PC-9 (cell line): ENCODE measurements at regions not wholly inside any gene's neighbourhood (a gene's known extent, or its start where the extent isn't known, plus 50 kb on each side); places are given as distances from the start of the nearest gene placed in this dataset.
A peak's percentile ranks its signal among the peaks of the same experiment; 100 is the strongest.

Experiments
- BruUV-seq: library from RNA; stranded (reverse); fragments of 400-500 nt; replicated peaks from 2 replicates; lab custom pipeline; 2021; lab: Mats Ljungman, UMichigan
- CTCF ChIA-PET: fragments of 300-600 bp; sonication (Branson Sonifier 250); formaldehyde crosslinking; loops from one replicate; lab custom pipeline; 2022; ENCODE audit warnings: antibody characterized with exemption; lab: Charles Lee
- POLR2A ChIA-PET: fragments of 300-600 bp; sonication (Branson Sonifier 250); formaldehyde crosslinking; loops from one replicate; lab custom pipeline; 2022; ENCODE audit warnings: antibody characterized with exemption; ENCODE audit not compliant: unreplicated experiment; lab: Charles Lee
- DNase-seq, 2 experiments: peaks; one replicate each; pipeline versions ENCODE4 v3.0.0 to v3.0.0-alpha.2; 2015 to 2022; ENCODE audit warnings: mixed read lengths in 1 of 2
- H2AFZ ChIP-seq: fragments of 200-600 bp; sonication (generic); 2 replicates; pipeline ENCODE4 v1.8.1; 2017; ENCODE audit warnings: antibody characterized with exemption
- H3F3A ChIP-seq: fragments of 200-600 bp; sonication (generic); 2 replicates; pipeline ENCODE4 v1.8.1; 2017; ENCODE audit warnings: antibody characterized with exemption, mild to moderate bottlenecking, low read depth; ENCODE audit not compliant: insufficient read depth
- H3K27ac ChIP-seq: fragments of 200-600 bp; sonication (generic); 2 replicates; pipeline ENCODE4 v1.6.1; 2016; ENCODE audit warnings: mixed run types
- H3K27me3 ChIP-seq: fragments of 200-600 bp; sonication (generic); 2 replicates; pipeline ENCODE4 v1.6.1; 2016; ENCODE audit warnings: low read depth, mixed run types; ENCODE audit not compliant: insufficient read depth
- H3K36me3 ChIP-seq: fragments of 200-600 bp; sonication (generic); 2 replicates; pipeline ENCODE4 v1.6.1; 2016; ENCODE audit warnings: low read depth, mixed run types
- H3K4me1 ChIP-seq: fragments of 200-600 bp; sonication (generic); replicated peaks from 2 replicates; pipeline ENCODE4 v1.6.1; 2016; ENCODE audit warnings: mixed run types; ENCODE audit not compliant: insufficient read depth
- H3K4me2 ChIP-seq: fragments of 200-600 bp; sonication (generic); 2 replicates; pipeline ENCODE4 v1.6.1; 2017; ENCODE audit warnings: mixed run types
- H3K4me3 ChIP-seq: fragments of 200-600 bp; sonication (generic); 2 replicates; pipeline ENCODE4 v1.6.1; 2016; ENCODE audit warnings: mixed run types
- H3K79me2 ChIP-seq: fragments of 200-600 bp; sonication (generic); 2 replicates; pipeline ENCODE4 v1.6.1; 2017; ENCODE audit warnings: low read depth, mixed run types
- H3K9me2 ChIP-seq: fragments of 200-600 bp; sonication (generic); 2 replicates; pipeline ENCODE4 v1.8.1; 2017; ENCODE audit warnings: mild to moderate bottlenecking; ENCODE audit not compliant: insufficient read depth
- H3K9me3 ChIP-seq: fragments of 200-600 bp; sonication (generic); 2 replicates; pipeline ENCODE4 v1.8.1; 2016; ENCODE audit warnings: low read depth; ENCODE audit not compliant: insufficient read depth
- H4K20me1 ChIP-seq: fragments of 200-600 bp; sonication (generic); 2 replicates; pipeline ENCODE4 v1.8.1; 2017; ENCODE audit not compliant: insufficient read depth
- EZH2 ChIP-seq: fragments of 200-600 bp; sonication (generic); IDR thresholded peaks from 2 replicates; pipeline ENCODE4 v1.8.0; 2017; ENCODE audit warnings: antibody characterized with exemption, low read depth
- intact Hi-C: fragments of 100-400 bp; cut with micrococcal nuclease; formaldehyde crosslinking; loops from one replicate; pipeline ENCODE4 v1.10.0; 2022; ENCODE audit not compliant: unreplicated experiment
- TF ChIP-seq, protein P1 (sequence below): fragments of 200-600 bp; sonication (generic); conservative IDR thresholded peaks from 2 replicates; pipeline ENCODE4 v1.6.1; 2017; ENCODE audit warnings: mixed run types, antibody characterized with exemption, mild to moderate bottlenecking, moderate library complexity

DNA sequence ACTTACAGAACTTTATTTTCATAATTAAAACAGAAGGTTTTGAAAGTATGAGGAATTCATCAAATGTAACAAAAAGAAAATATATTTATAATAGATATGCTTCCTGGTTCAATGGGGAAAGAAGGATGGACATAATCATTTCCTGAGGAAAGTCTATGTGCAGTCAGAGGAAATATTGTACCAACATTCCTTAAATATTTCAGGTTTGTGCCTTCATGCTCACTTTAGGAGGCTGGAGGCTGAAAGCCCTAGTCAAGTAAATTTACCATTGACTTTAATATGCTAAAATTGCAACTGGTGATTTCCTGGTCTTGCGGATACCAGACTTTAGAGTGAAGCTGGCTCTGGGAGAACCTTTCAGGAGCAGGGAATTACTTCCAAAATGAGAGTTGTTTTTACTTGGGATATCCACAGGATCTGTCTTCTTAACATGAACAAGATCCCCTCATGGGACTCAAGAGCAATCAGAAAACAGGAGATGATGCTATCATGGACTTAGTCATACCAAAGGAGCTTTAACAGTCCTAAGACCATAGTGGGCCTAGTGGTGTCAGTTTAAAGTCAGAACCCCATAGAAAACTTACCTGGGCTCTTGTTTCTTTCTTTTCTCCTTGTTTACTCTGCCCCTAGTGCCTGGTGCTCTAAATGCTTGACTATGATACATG lies 762.8 kb upstream of the GRAMD2B start:
- no peak for DNase-seq

DNA sequence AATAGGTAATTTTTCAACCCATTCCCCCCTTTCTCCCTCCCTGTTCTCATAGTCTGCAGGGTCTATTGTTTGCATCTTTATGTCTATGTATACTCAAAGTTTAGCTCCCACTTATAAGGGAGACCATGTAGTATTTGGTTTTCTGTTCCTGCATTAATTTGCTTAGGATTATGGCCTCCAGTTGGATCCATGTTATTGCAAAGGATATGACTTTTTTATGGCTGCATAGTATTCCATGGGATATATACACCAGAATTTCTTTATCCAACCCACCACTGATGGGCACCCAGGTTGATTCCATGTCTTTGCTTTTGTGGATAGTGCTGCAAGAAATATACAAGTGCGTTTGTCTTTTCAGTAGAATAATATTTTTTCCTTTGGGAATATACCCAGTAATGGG lies 761.6 kb upstream of the GRAMD2B start:
- H3K4me2 ChIP-seq = no peak overlapping the region
- H3K9me2 ChIP-seq = no peaks in the 10 kb centered on the region
- H3K36me3 ChIP-seq = no peaks in the 10 kb centered on the region
- no peak overlapping the region for H3K4me3 ChIP-seq
- H3K9me3 ChIP-seq = no peaks in the 10 kb centered on the region
- H2AFZ ChIP-seq = no peak overlapping the region
- no peaks in the 10 kb centered on the region for H3K79me2 ChIP-seq
- no peaks in the 10 kb centered on the region for H3K4me1 ChIP-seq
- H3K27me3 ChIP-seq = no peaks in the 10 kb centered on the region
- DNase-seq = no peak
- POLR2A ChIA-PET = no interaction called here
- BruUV-seq = no TSS peak
- CTCF ChIA-PET = no interaction called here
- TF ChIP-seq, protein P1, sequence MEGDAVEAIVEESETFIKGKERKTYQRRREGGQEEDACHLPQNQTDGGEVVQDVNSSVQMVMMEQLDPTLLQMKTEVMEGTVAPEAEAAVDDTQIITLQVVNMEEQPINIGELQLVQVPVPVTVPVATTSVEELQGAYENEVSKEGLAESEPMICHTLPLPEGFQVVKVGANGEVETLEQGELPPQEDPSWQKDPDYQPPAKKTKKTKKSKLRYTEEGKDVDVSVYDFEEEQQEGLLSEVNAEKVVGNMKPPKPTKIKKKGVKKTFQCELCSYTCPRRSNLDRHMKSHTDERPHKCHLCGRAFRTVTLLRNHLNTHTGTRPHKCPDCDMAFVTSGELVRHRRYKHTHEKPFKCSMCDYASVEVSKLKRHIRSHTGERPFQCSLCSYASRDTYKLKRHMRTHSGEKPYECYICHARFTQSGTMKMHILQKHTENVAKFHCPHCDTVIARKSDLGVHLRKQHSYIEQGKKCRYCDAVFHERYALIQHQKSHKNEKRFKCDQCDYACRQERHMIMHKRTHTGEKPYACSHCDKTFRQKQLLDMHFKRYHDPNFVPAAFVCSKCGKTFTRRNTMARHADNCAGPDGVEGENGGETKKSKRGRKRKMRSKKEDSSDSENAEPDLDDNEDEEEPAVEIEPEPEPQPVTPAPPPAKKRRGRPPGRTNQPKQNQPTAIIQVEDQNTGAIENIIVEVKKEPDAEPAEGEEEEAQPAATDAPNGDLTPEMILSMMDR = no peak
- TF ChIP-seq EZH2 = no peak
- intact Hi-C loops = no loop called here
- no peaks in the 10 kb centered on the region for H4K20me1 ChIP-seq
- H3F3A ChIP-seq = no peaks in the 10 kb centered on the region
- H3K27ac ChIP-seq = no peak overlapping the region

More for the DNA sequence above, 762.8 kb upstream of the GRAMD2B start:
- BruUV-seq = no TSS peak
- H3K36me3 ChIP-seq = no peaks in the 10 kb centered on the region
- intact Hi-C loops = no loop called here
- ChIA-PET POLR2A (no interaction called here), CTCF (no interaction called here)
- no peaks in the 10 kb centered on the region for H4K20me1 ChIP-seq
- no peaks in the 10 kb centered on the region for H3K27me3 ChIP-seq
- no peak for TF ChIP-seq EZH2
- TF ChIP-seq, protein P1 = no peak
- H3K27ac ChIP-seq = no peak overlapping the region
- H3K9me3 ChIP-seq = no peaks in the 10 kb centered on the region
- H3K9me2 ChIP-seq = no peaks in the 10 kb centered on the region
- no peaks in the 10 kb centered on the region for H3F3A ChIP-seq
- H3K4me3 ChIP-seq = no peak overlapping the region
- H3K4me2 ChIP-seq = no peak overlapping the region
- H2AFZ ChIP-seq = no peak overlapping the region
- H3K79me2 ChIP-seq = no peaks in the 10 kb centered on the region
- H3K4me1 ChIP-seq = no peaks in the 10 kb centered on the region

DNA sequence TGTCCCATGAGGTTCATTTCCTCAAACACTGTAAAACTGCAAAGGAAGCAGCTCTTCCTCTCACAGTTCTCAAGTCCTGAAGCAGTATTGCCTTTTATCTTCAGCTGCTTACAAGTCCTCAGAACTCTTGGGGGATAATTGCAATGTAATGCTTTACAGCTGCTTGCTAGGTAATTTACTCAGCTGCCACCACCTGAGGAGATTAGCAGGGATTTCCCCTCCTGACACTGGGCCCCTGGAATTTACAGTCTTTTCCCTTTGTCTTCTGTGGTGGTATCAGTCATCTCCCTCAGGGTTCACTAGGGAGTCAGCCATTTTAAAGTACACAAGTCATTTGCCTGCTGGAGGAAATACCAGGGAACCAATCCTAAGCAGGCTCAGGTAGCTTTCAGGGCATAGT lies 754.3 kb upstream of the GRAMD2B start:
- POLR2A ChIA-PET = no interaction called here
- no peaks in the 10 kb centered on the region for H3K4me1 ChIP-seq
- CTCF ChIA-PET = no interaction called here
- no peaks in the 10 kb centered on the region for H3K79me2 ChIP-seq
- no peaks in the 10 kb centered on the region for H4K20me1 ChIP-seq
- no peak overlapping the region for H3K4me2 ChIP-seq
- H3K9me2 ChIP-seq = no peaks in the 10 kb centered on the region
- H3K36me3 ChIP-seq = no peaks in the 10 kb centered on the region
- H2AFZ ChIP-seq = peak overlapping the region; percentile 20; the same call in 1 of the 2 replicates
- BruUV-seq = no TSS peak
- H3K4me3 ChIP-seq = no peak overlapping the region
- H3K9me3 ChIP-seq = no peaks in the 10 kb centered on the region
- DNase-seq = peak in 1 of 2 experiments; percentile 48
- no peaks in the 10 kb centered on the region for H3K27me3 ChIP-seq
- intact Hi-C loops = no loop called here
- TF ChIP-seq, protein P1 = no peak
- no peak for TF ChIP-seq EZH2
- H3F3A ChIP-seq = no peaks in the 10 kb centered on the region
- H3K27ac ChIP-seq = no peak overlapping the region
